Panc1 (cell line): ENCODE measurements at regions not wholly inside any gene's neighbourhood (a gene's known extent, or its start where the extent isn't known, plus 50 kb on each side); places are given as distances from the start of the nearest gene placed in this dataset.

Experiments used
- ATAC-seq: fragments of 200-7000 bp; cut with Tn5 transposase; 2 replicates; pipeline ENCODE4 v1.9.1; 2020; ENCODE audit warnings: mild to moderate bottlenecking, moderate library complexity
- BruUV-seq: library from RNA; stranded (reverse); fragments of 400-500 nt; replicated peaks from 2 replicates; lab custom pipeline; 2021; lab: Mats Ljungman, UMichigan
- CTCF ChIA-PET: fragments of 300-600 bp; sonication (Branson Sonifier 250); formaldehyde crosslinking; loops from one replicate; lab custom pipeline; 2022; ENCODE audit warnings: antibody characterized with exemption; lab: Charles Lee
- POLR2A ChIA-PET: fragments of 300-600 bp; sonication (Branson Sonifier 250); formaldehyde crosslinking; loops from one replicate; lab custom pipeline; 2022; ENCODE audit warnings: antibody characterized with exemption; lab: Charles Lee
- DNase-seq: peaks from one replicate; pipeline ENCODE4 v3.0.0-alpha.2; 2010; ENCODE audit warnings: low read depth, low spot score
- H3K27ac ChIP-seq: 2 replicates; pipeline ENCODE4 v1.5.1; 2011; ENCODE audit warnings: mild to moderate bottlenecking, low read length, inconsistent platforms
- H3K27me3 ChIP-seq: fragments of 200-500 bp; sonication (Bioruptor generic); 2 replicates; pipeline ENCODE4 v1.6.0; 2014; ENCODE audit warnings: low read length, inconsistent platforms; ENCODE audit not compliant: control insufficient read depth, insufficient read depth
- H3K36me3 ChIP-seq: fragments of 200-500 bp; sonication (Bioruptor generic); 2 replicates; pipeline ENCODE4 v1.5.1; 2014; ENCODE audit warnings: inconsistent platforms, mild to moderate bottlenecking, low read length, moderate library complexity; ENCODE audit not compliant: control insufficient read depth, insufficient read depth
- H3K4me1 ChIP-seq: 2 replicates; pipeline ENCODE4 v1.5.1; 2011; ENCODE audit warnings: inconsistent platforms, mild to moderate bottlenecking, low read length, moderate library complexity; ENCODE audit not compliant: control insufficient read depth, insufficient read depth
- H3K4me3 ChIP-seq, 2 experiments: 2 replicates each; pipeline ENCODE4 v1.5.1; 2011 to 2012; ENCODE audit warnings: low read depth in 2 of 2, low read length in 2 of 2, mild to moderate bottlenecking in 2 of 2, inconsistent platforms in 1 of 2, moderate library complexity in 1 of 2
- H3K9me3 ChIP-seq: fragments of 200-500 bp; sonication (Bioruptor generic); 2 replicates; pipeline ENCODE4 v1.5.1; 2014; ENCODE audit warnings: low read depth, mild to moderate bottlenecking, inconsistent platforms, low read length, moderate library complexity; ENCODE audit not compliant: control insufficient read depth, insufficient read depth
- POLR2AphosphoS5 ChIP-seq: IDR thresholded peaks from 2 replicates; pipeline ENCODE4 v1.6.1; 2012; ENCODE audit warnings: mild to moderate bottlenecking, low read depth, low read length, moderate library complexity
- REST ChIP-seq, 2 experiments: IDR thresholded peaks; 2 replicates each; pipeline ENCODE4 v1.6.1; 2011 to 2012; ENCODE audit warnings: low read depth in 2 of 2, control low read depth in 1 of 2, low read length in 1 of 2, mild to moderate bottlenecking in 1 of 2, moderate library complexity in 1 of 2; ENCODE audit not compliant: insufficient read depth in 1 of 2
- SIN3A ChIP-seq: IDR thresholded peaks from 2 replicates; pipeline ENCODE4 v1.6.1; 2012; ENCODE audit warnings: low read depth, mild to moderate bottlenecking, low read length, moderate library complexity, borderline replicate concordance; ENCODE audit not compliant: insufficient read depth
- TCF7L2 ChIP-seq: IDR thresholded peaks from 2 replicates; pipeline ENCODE4 v1.6.1; 2011; ENCODE audit warnings: mild to moderate bottlenecking, low read depth, low read length, inconsistent platforms
- in situ Hi-C: cut with HindIII; loops from 2 replicates; pipeline ENCODE4 v1.10.0; 2016; ENCODE audit warnings: low sequenced_read_pairs, low pct_unique_long_range_greater_than_20kb
- intact Hi-C: fragments of 100-400 bp; cut with micrococcal nuclease; formaldehyde crosslinking; loops from one replicate; pipeline ENCODE4 v1.10.0; 2022; ENCODE audit not compliant: unreplicated experiment
- TF ChIP-seq, protein P1 (sequence below): fragments of 450-650 bp; IDR thresholded peaks from 2 replicates; pipeline ENCODE4 v1.5.1; 2017; ENCODE audit warnings: mild to moderate bottlenecking

DNA sequence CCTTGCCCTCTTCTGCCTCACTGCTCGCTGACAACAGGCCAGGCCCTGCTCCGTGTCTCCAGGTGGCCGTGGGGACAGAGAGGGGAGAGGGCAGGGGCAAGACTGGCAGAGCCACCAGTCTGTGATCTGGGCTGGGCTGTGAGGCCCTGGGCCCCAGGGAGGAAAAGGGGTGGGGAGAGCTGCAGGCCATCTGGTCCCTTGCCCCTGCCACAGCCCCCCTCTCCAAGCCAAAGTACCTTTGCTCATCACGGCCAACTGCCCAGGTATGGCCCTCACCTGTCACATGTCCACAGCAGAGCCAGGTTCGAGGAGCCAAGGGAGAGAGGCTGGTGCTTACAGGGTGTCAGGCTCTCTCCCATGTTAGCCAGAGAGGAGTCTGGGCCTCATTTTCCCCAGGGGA, 91.4 kb upstream of the LHX1 start:
- in situ Hi-C loops (no loop called here), intact Hi-C loops (no loop called here)
- no peaks in the 10 kb centered on the region for H3K27me3 ChIP-seq
- H3K4me3 ChIP-seq = no peak overlapping the region
- H3K4me1 ChIP-seq = peaks cover 5% of the 10 kb centered on the region; the same call in 1 of the 2 replicates
- no peak overlapping the region for H3K27ac ChIP-seq
- H3K9me3 ChIP-seq = no peaks in the 10 kb centered on the region
- ChIA-PET CTCF (no interaction called here), POLR2A (no interaction called here)
- H3K36me3 ChIP-seq = no peaks in the 10 kb centered on the region
- ATAC-seq (no peak), DNase-seq (no peak)
- TF ChIP-seq POLR2AphosphoS5 = no peak
- BruUV-seq = no TSS peak

DNA sequence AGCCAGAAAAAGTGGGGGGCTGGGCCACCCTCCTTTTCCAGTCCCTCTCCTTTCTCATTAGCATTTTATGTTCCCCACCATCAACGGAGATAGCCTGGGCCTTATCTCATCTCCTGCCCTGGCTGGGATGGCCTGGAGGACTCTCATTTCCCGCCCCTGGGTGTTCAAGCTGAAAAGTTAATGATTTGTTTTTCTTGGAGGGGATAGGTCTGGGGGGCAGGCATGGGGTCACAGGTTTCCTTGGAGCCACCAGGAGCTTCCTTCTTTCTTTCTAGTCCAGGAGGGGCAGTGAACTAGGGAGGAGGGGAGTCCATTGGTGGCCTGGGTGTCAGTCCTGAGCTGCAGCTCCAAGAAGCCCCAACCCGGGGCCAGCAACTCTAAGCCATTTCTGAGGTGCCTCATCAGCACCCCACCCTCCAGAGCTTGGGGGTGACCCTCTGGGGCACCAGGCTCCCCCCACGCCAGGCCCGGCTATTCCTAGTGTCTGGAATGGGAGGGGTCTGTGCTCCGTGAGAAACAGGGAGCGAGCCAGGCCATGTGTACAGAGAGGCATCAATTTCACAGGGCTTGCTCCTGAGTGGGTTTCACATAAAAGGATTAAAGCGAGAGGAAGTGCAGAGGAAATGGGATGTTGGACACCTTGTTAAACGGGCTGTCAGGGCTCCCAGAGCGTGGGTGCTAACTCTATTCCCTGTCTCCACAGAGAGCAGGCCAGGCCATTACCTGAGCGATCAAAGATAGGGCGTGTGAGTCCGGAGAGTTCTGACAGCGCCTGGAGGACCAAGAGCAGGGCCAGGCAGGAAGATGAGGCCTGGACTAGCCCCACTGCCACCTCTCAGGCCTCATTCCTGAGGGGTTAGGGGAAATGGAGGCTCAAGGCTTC, 90.6 kb upstream of the LHX1 start:
- DNase-seq = no peak
- H3K36me3 ChIP-seq = no peaks in the 10 kb centered on the region
- H3K9me3 ChIP-seq = no peaks in the 10 kb centered on the region
- H3K27me3 ChIP-seq = no peaks in the 10 kb centered on the region
- ATAC-seq = no peak
- no TSS peak for BruUV-seq
- TF ChIP-seq SIN3A (no peak), TCF7L2 (no peak), POLR2AphosphoS5 (no peak), REST (IDR thresholded peaks at IDR 0.05; ENCODE audit: insufficient read depth in 1 of 2, low read depth in 2 of 2, low read length in 1 of 2) (no peak)
- in situ Hi-C loops = no loop called here
- no peak overlapping the region for H3K27ac ChIP-seq
- peaks cover 11% of the 10 kb centered on the region; the same call in 1 of the 2 replicates for H3K4me1 ChIP-seq
- intact Hi-C loops = no loop called here
- ChIA-PET POLR2A (no interaction called here), CTCF (no interaction called here)
- H3K4me3 ChIP-seq = no peak overlapping the region

- Histone ChIP-seq H3K4me1 (peaks cover 11% of the 10 kb centered on the region; the same call in 1 of the 2 replicates), H3K27me3 (no peaks in the 10 kb centered on the region), H3K4me3 (no peak overlapping the region), H3K36me3 (no peaks in the 10 kb centered on the region), H3K27ac (no peak overlapping the region), H3K9me3 (no peaks in the 10 kb centered on the region)
- intact Hi-C loops = no loop called here
- ATAC-seq (no peak), DNase-seq (no peak)
- TF ChIP-seq TCF7L2 (no peak), POLR2AphosphoS5 (no peak), REST (IDR thresholded peaks at IDR 0.05; ENCODE audit: insufficient read depth in 1 of 2, low read depth in 2 of 2, low read length in 1 of 2) (no peak), SIN3A (no peak)
- TF ChIP-seq, protein P1, sequence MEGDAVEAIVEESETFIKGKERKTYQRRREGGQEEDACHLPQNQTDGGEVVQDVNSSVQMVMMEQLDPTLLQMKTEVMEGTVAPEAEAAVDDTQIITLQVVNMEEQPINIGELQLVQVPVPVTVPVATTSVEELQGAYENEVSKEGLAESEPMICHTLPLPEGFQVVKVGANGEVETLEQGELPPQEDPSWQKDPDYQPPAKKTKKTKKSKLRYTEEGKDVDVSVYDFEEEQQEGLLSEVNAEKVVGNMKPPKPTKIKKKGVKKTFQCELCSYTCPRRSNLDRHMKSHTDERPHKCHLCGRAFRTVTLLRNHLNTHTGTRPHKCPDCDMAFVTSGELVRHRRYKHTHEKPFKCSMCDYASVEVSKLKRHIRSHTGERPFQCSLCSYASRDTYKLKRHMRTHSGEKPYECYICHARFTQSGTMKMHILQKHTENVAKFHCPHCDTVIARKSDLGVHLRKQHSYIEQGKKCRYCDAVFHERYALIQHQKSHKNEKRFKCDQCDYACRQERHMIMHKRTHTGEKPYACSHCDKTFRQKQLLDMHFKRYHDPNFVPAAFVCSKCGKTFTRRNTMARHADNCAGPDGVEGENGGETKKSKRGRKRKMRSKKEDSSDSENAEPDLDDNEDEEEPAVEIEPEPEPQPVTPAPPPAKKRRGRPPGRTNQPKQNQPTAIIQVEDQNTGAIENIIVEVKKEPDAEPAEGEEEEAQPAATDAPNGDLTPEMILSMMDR = no peak
- in situ Hi-C loops = no loop called here
- CTCF ChIA-PET = no interaction called here
- no TSS peak for BruUV-seq
- POLR2A ChIA-PET = no interaction called here
Measured at GRCh38 chr17:36848008-36848902, 89.0 kb upstream of the LHX1 start.
